ENCODE measurements at regions not wholly inside any gene's neighbourhood (a gene's known extent, or its start where the extent isn't known, plus 50 kb on each side); places are given as distances from the start of the nearest gene placed in this dataset.

GRCh38 chr1:201690528-201690927 lies 138.4 kb upstream of the IPO9 start:
- no peak for DNase-seq

GRCh38 chr1:201691716-201692554 lies 137.0 kb upstream of the IPO9 start:
- DNase-seq, result no peak

DNA sequence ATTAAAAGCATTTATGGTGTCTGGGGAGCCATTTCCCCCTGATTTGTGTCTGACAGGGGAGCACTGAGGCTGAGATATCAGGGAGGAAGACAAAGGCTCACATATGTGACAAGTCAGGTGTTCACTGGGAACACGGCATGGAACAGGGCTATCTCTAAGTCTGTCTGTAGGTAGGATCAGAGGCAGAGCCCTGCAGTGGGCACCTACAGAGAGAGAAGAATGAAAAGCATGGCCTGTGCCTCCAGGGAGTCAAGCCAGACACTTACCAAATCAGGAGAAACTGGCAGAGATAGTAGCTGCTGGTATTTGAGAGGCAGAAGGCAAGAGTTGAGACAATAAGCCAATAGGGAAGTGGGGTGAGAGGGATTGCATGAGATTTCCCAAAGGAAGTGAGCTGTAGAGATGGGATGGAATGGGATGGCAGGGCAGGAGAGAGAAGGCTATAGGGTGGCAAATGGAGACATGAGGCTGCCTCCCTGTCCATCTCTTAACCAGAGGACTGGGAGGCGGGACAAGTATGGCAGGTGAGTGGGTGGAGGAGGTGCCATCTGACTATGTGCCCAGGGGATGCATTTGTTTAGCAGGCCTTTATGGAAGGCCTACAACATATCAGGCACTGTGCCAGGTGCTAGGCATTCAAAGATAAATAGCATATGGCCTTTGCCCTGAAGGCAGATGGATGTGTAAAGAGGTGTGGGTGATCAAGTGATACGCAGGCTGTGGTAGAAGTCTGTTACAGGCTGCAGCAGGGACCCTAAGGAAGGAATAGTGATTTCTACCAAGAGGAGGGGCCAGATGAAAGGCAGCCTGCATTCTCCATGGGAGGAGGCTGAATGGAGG lies 136.2 kb upstream of the IPO9 start:
- peak; percentile 75 for DNase-seq

DNA sequence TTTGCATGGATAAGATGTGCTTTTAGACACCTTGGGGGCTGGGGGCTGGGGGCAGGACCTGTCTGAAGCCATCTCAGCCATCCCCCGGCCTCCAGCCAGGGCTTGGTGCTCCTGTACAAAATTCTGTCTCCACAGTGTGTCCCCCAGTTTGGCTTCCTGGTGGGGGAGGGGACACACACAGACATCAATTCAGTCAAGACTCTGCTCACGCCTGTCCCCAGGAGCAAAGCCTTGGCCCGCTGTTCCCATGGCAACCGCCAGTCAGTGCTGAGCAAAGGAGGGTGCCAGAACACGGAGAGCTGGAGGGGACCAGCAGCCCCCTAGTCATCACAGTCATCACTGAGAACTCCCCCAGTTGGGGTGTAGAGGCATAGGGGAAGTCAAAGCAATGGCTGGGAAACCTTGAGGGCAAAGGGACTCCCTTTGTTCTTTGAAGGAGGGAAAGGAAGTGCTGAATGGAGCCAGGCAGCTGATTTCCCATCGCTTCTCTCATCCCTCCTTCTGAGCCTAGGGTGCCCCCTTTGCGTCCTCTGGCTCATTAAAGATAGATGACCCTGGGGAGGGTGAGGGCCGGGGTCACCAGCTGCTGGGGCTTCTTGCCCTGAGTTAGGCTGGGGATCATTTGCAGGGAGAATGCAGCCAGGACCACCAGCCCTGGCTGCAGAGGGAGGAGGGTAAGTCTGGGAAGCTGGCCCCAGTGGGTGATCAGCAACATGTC lies 134.9 kb upstream of the IPO9 start:
- no peak for DNase-seq

DNA sequence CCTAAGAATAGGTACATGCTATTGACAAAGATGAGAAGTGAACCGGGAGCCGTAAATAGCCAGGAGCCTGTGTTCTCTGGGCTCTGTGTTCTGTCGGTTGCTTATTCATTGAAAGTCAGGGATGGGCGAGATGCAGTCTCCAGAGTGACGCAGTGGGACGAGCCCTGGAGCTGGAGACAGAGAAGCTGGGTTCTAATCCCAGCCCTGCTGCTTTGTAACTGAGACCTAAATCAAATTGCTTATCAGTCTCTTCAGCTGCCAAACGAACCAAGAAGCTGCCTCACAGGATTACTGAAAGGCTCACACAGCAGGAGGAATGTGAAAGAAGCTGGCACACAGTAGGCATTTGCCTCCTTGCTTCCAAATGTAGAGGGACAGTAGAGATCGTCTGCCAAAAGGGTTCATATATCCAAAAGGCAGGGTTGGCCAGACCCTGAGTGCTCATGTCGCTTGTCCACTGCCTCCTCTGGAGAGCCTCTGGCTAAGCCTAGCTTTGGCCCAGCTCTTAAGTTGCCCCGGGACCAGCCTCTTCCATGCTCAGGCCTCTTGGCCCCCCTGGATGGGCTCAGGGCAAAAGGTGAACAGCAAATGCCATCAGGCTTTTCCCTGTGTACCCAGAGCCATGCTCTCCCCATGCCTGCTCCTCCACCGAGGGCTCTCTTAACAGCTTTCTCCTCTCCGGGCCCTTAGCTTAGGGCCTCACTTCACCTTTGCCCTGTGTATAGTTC lies 134.2 kb upstream of the IPO9 start:
- no peak for DNase-seq

DNA sequence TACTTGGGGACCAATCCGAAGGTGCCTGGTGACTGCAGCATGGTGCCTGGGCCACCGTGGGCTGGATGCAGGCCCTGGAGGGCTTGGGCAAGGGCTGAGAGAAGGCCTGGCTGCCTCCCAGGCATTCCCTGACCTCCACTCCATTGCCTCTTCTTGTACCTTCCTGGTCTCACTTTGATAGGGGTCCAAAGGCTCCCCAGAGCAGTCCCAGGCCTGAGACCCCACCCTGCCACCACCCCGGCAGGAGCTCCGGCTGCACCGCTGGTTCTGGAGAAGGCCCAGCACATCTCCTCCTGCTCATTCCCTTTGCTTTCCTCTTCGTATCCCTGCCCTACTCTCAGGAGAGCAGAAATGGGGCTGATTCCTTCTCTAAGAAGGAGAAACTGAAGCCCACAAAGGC lies 133.3 kb upstream of the IPO9 start:
- DNase-seq, result no peak

DNA sequence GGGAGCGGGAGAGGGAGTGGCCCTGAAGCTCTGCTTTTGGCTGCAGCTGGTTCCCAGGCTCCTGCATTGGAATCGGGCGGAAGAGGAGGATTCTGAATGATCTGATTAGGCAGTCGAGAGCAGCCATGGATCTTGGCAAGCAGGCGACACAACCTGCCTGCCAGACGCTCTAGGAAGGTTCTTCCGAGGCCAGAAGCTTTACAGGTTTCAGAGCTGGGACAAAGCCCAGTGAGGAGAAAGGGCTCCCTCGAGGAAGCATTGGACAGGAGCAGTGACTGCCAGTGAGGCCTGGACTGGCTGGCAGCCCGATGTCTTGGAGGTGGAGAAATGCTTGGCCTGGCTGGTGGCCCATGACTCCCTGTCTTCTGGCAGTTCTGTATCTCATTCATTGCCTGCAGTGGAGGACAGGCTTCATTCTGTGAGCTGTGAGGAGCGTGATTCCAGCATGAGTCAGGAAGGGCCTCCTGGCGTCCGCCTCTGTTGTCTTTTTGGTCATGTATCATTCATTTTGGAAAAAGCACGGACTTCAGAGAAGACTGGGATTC lies 132.7 kb upstream of the IPO9 start:
- DNase-seq, result peak; percentile 99

DNA sequence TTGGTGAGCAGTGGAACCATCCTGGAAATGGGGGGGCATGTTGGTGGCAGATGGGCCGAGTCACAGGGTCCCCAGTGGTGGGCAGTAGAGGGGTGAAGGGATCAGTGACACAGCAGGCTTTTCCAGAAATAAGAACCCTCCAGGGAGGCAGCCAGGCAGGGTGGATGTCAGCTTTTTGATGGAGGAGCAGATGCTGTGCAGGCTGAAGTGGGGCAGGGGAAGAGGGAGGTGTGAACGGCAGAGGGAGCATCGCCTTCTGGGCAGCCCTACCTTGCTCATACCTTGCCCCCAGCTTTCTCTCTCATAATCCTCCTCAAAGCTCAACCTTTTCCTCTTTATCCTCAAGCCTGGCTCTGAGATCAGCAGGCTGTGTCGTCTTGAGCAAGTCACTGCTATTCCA lies 131.8 kb upstream of the IPO9 start:
- DNase-seq, result no peak

GRCh38 chr1:201701831-201702230 lies 127.1 kb upstream of the IPO9 start:
- DNase-seq, result no peak

DNA sequence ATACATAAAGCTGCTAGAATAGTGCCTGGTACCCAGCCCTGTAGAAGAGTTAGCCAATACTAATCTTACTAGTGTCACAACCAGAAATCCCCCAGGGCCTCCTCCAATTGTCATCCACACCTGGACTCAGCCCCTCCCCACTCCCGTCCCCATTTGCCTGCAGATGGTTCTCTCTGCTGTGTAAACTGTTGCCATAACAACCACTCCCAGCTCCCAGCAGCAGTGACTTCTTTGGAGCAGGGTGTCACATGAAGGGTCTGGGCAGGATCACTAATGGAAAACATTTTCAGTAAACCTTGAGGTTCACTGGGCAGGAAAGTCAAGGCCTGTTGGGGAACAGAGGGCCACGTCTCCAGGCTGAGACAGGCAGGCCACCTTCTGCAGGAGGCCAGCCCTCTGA lies 126.0 kb upstream of the IPO9 start:
- peak; percentile 48 for DNase-seq

DNA sequence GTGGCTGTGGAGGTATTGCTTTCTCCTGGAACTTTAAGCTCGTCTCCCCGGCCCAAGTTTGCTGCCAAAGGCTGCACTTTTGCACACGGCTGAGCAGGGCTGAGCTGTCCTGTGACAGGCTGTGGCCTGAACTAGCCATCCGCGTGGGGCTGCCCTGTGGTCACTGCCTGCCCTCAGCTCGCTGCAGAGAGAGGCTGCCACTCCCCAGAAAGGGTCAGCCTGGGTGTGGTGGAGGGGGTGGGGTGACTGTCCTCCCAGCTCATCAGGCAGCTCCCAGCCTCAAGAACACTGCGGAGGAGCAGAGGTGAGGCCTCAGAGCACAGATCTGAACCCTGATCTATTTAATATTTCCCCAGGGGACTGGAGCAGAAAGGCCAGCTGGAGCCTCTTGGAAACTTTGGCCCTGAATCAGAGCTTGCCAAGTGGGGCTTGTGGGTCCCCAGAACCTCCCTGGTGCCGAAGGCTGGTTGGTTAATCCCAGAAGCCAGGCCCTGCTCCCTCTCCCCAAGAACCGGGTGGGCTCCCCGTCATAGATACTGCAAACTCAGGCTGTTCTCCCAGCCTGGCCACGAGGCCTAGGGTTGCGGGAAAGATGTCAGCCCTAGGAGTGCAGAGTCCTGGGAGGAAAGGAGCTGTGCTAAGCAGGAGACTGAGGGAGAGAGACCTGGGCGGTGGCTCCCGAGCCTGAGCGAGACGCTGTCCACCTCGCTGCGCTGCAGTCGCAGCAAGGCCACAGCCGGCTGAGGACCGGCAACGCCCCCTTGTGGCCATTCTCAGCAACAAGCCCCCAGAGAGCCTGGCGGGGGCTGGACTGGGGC lies 125.1 kb upstream of the IPO9 start:
- peak; percentile 56 for DNase-seq

DNA sequence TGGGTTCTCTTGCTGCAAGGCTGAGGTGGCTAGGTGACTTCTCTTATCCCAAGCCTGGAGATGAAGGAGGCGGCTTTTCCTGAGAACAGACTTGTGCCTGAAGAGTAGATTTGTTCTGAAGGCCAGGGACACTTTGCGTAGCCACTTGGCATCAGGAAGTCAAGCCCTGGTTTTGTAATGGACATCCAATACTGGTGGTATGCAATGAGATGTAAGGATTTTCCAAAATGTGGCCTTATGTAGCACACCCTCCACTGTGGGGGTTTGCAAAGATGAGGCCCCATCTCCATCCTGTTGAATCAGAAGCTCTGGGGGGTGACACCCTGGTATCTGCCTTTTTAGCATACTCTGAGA lies 124.5 kb upstream of the IPO9 start:
- DNase-seq, result no peak

- no peak for DNase-seq
These were observed 123.6 kb upstream of the IPO9 start for GRCh38 chr1:201705389-201705788.

DNA sequence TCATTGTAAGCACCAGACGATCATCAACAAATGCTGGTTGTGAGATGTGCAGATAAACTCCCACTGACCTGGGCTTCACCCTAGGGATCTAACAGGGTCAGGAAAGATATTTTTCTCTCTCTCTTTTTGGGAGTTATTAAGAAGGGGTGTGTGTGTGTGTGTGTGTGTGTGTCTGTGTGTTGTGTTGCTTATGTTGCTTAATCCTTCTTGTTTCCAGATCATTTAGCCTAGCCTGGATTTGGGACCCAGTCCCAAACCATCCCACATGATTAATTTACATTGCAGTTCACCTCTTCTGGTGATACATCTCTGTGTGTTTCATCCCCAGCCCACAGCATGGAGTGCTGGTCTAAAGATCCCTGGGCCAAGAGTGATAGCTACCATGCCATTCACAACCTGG lies 122.8 kb upstream of the IPO9 start:
- DNase-seq, result peak; percentile 37

- no peak for DNase-seq
These were observed 121.9 kb upstream of the IPO9 start for GRCh38 chr1:201707027-201707426.

- DNase-seq, result no peak
These were observed 121.3 kb upstream of the IPO9 start for GRCh38 chr1:201707656-201708055.

DNA sequence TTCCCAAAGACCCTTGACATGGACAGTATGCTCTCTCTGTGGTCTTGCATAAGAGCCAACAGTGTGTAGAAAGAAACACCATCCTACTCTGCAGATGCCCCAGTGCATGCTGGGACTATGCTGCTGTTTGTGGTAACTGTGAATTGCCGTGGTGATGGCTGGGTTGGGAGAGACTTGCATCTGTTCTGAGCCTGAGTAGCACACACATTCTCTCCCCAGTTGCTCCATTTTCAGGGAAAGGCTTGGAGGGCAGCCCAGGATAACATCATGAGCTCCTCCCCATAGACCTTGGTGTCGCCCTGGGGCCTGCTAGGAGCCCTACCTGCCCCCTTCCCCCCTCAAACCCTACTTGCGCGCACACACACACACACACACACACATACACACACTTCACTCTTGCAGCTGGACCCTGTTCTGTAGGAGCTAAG lies 120.9 kb upstream of the IPO9 start:
- no peak for DNase-seq

GRCh38 chr1:201708691-201709090 lies 120.3 kb upstream of the IPO9 start:
- DNase-seq, result no peak

DNA sequence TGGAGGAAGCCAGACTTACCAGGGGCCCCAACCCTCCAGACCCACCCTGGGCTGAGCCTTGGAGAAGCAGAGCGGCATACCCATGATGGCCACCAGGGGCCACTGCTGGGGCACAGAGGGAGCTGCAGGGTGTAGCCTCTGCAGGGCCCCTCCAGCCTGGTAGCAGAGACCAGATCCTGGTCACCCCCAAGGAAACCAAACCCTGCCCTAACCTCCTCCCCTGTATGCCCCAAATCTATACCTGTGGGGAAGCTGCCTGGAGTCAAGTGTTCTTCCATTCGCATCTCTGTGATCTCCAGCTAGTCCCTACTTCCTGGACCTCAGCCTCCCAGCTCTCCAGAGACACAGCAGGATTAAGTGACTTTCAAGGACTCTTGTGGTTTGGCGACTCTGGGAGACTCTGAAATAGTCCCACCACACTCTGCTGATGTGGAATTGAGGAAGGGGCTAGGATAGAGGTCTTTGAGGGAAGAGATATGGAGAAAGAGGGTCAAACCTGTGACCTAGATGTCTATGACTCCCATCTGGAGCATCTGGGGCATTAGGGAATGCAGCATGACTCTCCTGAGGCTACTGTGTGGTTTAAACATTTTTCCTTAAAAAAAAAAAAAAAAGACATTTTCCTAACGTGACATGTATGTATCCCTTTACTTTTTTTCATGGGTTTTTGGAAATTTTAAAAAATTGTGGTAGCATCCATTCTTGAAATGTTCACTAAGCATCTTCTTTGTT lies 119.2 kb upstream of the IPO9 start:
- peak; percentile 16 for DNase-seq

- DNase-seq, result peak; percentile 95
These were observed 118.0 kb upstream of the IPO9 start for GRCh38 chr1:201710632-201711597.

All from NCI-H446 treated with DMSO at 0.1 percent for 48 hours (cell line).